ENCODE measurements at regions not wholly inside any gene's neighbourhood (a gene's known extent, or its start where the extent isn't known, plus 50 kb on each side); places are given as distances from the start of the nearest gene placed in this dataset.

DNA sequence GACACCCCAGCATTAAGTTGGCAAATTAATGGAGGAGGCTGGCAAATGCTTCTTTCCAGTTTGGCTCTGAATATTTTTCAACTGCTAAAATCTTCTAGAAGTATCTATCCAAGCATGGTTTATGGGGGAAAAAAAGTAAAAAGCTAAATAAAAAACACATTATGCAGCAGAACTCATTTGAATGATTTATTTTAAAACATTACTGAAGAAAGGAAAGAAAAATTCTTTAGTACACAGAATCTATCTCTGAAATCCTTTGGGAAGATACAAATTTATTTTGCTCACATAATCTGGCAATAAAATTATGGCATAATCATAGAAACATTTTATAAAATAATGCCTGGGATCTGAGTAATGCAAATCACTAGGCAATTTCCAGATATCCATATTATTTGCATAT lies 328.1 kb upstream of the MON1B start:
- Mint-ChIP-seq H3K9me3 (peaks cover 65% of the 10 kb centered on the region), H3K27me3 (ENCODE audit: low read depth) (no peaks in the 10 kb centered on the region; the same call in 1 of the 2 replicates), H3K36me3 (peaks cover 25% of the 10 kb centered on the region), H3K4me1 (no peaks in the 10 kb centered on the region), H3K4me3 (no peak overlapping the region), H3K27ac (no peak overlapping the region)
- ChIA-PET CTCF (no interaction called here), POLR2A (no interaction called here)
- no peak for DNase-seq (ENCODE audit: low spot score)
- TF ChIP-seq NFATC4 (CRISPR knock-in tag; IDR thresholded peaks at IDR 0.05) (no peak), ESRRA (CRISPR knock-in tag; IDR thresholded peaks at IDR 0.05; ENCODE audit: borderline replicate concordance) (no peak), JUN (CRISPR knock-in tag; IDR thresholded peaks at IDR 0.05) (no peak), TEAD1 (CRISPR knock-in tag; IDR thresholded peaks at IDR 0.05) (no peak), ZNF121 (CRISPR knock-in tag; IDR thresholded peaks at IDR 0.05) (no peak), MYBL2 (CRISPR knock-in tag; IDR thresholded peaks at IDR 0.05) (no peak), NR3C1 (CRISPR knock-in tag; conservative IDR thresholded peaks at IDR 0.05; ENCODE audit: low read depth) (no peak)
- TF ChIP-seq, protein P1, sequence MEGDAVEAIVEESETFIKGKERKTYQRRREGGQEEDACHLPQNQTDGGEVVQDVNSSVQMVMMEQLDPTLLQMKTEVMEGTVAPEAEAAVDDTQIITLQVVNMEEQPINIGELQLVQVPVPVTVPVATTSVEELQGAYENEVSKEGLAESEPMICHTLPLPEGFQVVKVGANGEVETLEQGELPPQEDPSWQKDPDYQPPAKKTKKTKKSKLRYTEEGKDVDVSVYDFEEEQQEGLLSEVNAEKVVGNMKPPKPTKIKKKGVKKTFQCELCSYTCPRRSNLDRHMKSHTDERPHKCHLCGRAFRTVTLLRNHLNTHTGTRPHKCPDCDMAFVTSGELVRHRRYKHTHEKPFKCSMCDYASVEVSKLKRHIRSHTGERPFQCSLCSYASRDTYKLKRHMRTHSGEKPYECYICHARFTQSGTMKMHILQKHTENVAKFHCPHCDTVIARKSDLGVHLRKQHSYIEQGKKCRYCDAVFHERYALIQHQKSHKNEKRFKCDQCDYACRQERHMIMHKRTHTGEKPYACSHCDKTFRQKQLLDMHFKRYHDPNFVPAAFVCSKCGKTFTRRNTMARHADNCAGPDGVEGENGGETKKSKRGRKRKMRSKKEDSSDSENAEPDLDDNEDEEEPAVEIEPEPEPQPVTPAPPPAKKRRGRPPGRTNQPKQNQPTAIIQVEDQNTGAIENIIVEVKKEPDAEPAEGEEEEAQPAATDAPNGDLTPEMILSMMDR (IDR thresholded peaks at IDR 0.05) = no peak
- TF ChIP-seq, protein P2, sequence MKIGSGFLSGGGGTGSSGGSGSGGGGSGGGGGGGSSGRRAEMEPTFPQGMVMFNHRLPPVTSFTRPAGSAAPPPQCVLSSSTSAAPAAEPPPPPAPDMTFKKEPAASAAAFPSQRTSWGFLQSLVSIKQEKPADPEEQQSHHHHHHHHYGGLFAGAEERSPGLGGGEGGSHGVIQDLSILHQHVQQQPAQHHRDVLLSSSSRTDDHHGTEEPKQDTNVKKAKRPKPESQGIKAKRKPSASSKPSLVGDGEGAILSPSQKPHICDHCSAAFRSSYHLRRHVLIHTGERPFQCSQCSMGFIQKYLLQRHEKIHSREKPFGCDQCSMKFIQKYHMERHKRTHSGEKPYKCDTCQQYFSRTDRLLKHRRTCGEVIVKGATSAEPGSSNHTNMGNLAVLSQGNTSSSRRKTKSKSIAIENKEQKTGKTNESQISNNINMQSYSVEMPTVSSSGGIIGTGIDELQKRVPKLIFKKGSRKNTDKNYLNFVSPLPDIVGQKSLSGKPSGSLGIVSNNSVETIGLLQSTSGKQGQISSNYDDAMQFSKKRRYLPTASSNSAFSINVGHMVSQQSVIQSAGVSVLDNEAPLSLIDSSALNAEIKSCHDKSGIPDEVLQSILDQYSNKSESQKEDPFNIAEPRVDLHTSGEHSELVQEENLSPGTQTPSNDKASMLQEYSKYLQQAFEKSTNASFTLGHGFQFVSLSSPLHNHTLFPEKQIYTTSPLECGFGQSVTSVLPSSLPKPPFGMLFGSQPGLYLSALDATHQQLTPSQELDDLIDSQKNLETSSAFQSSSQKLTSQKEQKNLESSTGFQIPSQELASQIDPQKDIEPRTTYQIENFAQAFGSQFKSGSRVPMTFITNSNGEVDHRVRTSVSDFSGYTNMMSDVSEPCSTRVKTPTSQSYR (CRISPR knock-in tag; IDR thresholded peaks at IDR 0.05) = no peak
- TF ChIP-seq, protein P3, sequence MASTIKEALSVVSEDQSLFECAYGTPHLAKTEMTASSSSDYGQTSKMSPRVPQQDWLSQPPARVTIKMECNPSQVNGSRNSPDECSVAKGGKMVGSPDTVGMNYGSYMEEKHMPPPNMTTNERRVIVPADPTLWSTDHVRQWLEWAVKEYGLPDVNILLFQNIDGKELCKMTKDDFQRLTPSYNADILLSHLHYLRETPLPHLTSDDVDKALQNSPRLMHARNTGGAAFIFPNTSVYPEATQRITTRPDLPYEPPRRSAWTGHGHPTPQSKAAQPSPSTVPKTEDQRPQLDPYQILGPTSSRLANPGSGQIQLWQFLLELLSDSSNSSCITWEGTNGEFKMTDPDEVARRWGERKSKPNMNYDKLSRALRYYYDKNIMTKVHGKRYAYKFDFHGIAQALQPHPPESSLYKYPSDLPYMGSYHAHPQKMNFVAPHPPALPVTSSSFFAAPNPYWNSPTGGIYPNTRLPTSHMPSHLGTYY (CRISPR knock-in tag; IDR thresholded peaks at IDR 0.05) = no peak
- no peak for ATAC-seq

DNA sequence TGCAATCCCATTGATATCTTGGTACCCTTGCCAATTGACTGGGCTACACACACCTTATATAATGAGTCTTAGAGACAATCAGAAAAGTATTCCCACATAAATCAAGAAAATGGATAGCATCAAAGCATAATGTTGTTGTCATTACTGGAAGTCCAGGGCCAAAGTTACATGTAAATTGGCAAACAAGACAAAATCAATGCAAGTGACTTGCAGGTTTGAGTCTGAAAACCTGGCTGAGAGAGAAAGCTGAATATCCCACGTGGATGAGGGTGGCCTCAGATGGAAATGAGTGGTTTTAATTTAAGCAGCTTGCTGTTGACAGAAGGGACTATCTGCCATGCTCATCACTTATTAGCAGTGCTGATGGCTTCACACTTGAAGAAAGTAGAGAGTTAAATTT lies 324.0 kb upstream of the MON1B start:
- Mint-ChIP-seq H3K27me3 (ENCODE audit: low read depth) (no peaks in the 10 kb centered on the region; the same call in 1 of the 2 replicates), H3K4me1 (no peaks in the 10 kb centered on the region), H3K27ac (no peak overlapping the region), H3K36me3 (peaks cover 24% of the 10 kb centered on the region), H3K9me3 (peaks cover 44% of the 10 kb centered on the region), H3K4me3 (no peak overlapping the region)
- ChIA-PET CTCF (no interaction called here), POLR2A (no interaction called here)
- ATAC-seq (no peak), DNase-seq (ENCODE audit: low spot score) (no peak)
- TF ChIP-seq SMAD3 (CRISPR knock-in tag; IDR thresholded peaks at IDR 0.05; ENCODE audit: borderline replicate concordance) (no peak), FOXK1 (CRISPR knock-in tag; IDR thresholded peaks at IDR 0.05) (no peak), JAZF1 (CRISPR knock-in tag; IDR thresholded peaks at IDR 0.05) (no peak), ZNF219 (CRISPR knock-in tag; IDR thresholded peaks at IDR 0.05; ENCODE audit: borderline replicate concordance) (no peak), TEAD4 (CRISPR knock-in tag; IDR thresholded peaks at IDR 0.05) (no peak), FOXP1 (CRISPR knock-in tag; IDR thresholded peaks at IDR 0.05; ENCODE audit: borderline replicate concordance) (no peak), OVOL2 (CRISPR knock-in tag; IDR thresholded peaks at IDR 0.05; ENCODE audit: borderline replicate concordance) (no peak), KAT7 (CRISPR knock-in tag; IDR thresholded peaks at IDR 0.05; ENCODE audit: borderline replicate concordance) (no peak)
- TF ChIP-seq, protein P4, sequence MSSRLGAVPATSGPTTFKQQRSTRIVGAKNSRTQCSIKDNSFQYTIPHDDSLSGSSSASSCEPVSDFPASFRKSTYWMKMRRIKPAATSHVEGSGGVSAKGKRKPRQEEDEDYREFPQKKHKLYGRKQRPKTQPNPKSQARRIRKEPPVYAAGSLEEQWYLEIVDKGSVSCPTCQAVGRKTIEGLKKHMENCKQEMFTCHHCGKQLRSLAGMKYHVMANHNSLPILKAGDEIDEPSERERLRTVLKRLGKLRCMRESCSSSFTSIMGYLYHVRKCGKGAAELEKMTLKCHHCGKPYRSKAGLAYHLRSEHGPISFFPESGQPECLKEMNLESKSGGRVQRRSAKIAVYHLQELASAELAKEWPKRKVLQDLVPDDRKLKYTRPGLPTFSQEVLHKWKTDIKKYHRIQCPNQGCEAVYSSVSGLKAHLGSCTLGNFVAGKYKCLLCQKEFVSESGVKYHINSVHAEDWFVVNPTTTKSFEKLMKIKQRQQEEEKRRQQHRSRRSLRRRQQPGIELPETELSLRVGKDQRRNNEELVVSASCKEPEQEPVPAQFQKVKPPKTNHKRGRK (CRISPR knock-in tag; IDR thresholded peaks at IDR 0.05; ENCODE audit: borderline replicate concordance) = no peak
- TF ChIP-seq, protein P5, sequence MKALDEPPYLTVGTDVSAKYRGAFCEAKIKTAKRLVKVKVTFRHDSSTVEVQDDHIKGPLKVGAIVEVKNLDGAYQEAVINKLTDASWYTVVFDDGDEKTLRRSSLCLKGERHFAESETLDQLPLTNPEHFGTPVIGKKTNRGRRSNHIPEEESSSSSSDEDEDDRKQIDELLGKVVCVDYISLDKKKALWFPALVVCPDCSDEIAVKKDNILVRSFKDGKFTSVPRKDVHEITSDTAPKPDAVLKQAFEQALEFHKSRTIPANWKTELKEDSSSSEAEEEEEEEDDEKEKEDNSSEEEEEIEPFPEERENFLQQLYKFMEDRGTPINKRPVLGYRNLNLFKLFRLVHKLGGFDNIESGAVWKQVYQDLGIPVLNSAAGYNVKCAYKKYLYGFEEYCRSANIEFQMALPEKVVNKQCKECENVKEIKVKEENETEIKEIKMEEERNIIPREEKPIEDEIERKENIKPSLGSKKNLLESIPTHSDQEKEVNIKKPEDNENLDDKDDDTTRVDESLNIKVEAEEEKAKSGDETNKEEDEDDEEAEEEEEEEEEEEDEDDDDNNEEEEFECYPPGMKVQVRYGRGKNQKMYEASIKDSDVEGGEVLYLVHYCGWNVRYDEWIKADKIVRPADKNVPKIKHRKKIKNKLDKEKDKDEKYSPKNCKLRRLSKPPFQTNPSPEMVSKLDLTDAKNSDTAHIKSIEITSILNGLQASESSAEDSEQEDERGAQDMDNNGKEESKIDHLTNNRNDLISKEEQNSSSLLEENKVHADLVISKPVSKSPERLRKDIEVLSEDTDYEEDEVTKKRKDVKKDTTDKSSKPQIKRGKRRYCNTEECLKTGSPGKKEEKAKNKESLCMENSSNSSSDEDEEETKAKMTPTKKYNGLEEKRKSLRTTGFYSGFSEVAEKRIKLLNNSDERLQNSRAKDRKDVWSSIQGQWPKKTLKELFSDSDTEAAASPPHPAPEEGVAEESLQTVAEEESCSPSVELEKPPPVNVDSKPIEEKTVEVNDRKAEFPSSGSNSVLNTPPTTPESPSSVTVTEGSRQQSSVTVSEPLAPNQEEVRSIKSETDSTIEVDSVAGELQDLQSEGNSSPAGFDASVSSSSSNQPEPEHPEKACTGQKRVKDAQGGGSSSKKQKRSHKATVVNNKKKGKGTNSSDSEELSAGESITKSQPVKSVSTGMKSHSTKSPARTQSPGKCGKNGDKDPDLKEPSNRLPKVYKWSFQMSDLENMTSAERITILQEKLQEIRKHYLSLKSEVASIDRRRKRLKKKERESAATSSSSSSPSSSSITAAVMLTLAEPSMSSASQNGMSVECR (CRISPR knock-in tag; IDR thresholded peaks at IDR 0.05; ENCODE audit: borderline replicate concordance) = no peak
- TF ChIP-seq, protein P6, sequence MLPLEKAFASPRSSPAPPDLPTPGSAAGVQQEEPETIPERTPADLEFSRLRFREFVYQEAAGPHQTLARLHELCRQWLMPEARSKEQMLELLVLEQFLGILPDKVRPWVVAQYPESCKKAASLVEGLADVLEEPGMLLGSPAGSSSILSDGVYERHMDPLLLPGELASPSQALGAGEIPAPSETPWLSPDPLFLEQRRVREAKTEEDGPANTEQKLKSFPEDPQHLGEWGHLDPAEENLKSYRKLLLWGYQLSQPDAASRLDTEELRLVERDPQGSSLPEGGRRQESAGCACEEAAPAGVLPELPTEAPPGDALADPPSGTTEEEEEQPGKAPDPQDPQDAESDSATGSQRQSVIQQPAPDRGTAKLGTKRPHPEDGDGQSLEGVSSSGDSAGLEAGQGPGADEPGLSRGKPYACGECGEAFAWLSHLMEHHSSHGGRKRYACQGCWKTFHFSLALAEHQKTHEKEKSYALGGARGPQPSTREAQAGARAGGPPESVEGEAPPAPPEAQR (CRISPR knock-in tag; IDR thresholded peaks at IDR 0.05) = no peak
- TF ChIP-seq, protein P7, sequence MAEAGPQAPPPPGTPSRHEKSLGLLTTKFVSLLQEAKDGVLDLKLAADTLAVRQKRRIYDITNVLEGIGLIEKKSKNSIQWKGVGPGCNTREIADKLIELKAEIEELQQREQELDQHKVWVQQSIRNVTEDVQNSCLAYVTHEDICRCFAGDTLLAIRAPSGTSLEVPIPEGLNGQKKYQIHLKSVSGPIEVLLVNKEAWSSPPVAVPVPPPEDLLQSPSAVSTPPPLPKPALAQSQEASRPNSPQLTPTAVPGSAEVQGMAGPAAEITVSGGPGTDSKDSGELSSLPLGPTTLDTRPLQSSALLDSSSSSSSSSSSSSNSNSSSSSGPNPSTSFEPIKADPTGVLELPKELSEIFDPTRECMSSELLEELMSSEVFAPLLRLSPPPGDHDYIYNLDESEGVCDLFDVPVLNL (CRISPR knock-in tag; IDR thresholded peaks at IDR 0.05; ENCODE audit: borderline replicate concordance, low read depth) = no peak

Data from WTC11 (cell line).